Tibial nerve (tissue), 3 donors: ENCODE measurements at regions not wholly inside any gene's neighbourhood (a gene's known extent, or its start where the extent isn't known, plus 50 kb on each side); places are given as distances from the start of the nearest gene placed in this dataset.

Source experiments
- CTCF ChIP-seq, 5 experiments: fragments of 200-600 bp in 3 of 5; fragments of 450-650 bp in 2 of 5; sonication (generic) in 3 of 5; IDR thresholded peaks; one replicate each; pipeline ENCODE4 v1.5.1; 2016 to 2019; ENCODE audit warnings: antibody characterized with exemption in 5 of 5, mild to moderate bottlenecking in 3 of 5, moderate library complexity in 2 of 5
- POLR2A ChIP-seq, 2 donors: fragments of 450-650 bp; IDR thresholded peaks; one replicate each; pipeline ENCODE4 v1.6.1; 2017; ENCODE audit warnings: antibody characterized with exemption in 2 of 2, mild to moderate bottlenecking in 2 of 2, moderate library complexity in 2 of 2

- TF ChIP-seq CTCF (IDR thresholded peaks at IDR 0.05) (no peak), POLR2A (IDR thresholded peaks at IDR 0.05) (no peak)
Measured at GRCh38 chr3:163936543-163936942, 1141.8 kb downstream of the SI start.
